ENCODE measurements at regions not wholly inside any gene's neighbourhood (a gene's known extent, or its start where the extent isn't known, plus 50 kb on each side); places are given as distances from the start of the nearest gene placed in this dataset.
"Not testable (repeated sequence)": the region's sequence is repeated elsewhere in the genome, so short reads cannot be mapped to it uniquely, and the experiment has no call there.

DNA sequence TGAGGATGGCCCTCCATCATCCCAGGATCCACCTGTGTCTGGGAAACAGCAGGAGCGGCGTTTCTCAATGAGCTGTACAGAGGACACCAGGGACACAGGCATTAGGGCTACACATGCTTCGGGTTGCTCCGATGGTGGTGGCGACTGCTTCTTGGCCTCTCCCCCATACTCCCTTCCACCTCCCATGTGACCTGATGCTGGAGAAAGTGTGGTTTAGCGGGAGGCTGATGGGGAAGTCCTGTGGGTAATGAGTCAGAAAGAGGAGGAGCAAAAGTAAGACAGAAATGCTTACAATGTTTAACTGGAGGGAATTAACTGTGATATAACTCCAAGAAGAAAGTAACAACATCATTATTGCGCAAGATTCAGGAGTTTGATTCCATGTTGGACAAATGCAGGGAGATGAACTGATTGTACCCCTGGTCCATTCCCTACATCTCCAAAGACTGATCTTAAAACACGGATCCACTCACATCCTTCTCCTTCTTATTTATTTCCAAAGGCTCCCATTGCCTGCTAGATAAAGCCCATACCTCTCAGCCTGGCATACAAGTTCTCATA, 186.6 kb downstream of the NRP2 start:
- Mint-ChIP-seq H3K9me3 (no peaks in the 10 kb centered on the region), H3K4me1 (no peaks in the 10 kb centered on the region), H3K27me3 (peaks cover 11 to 54% (median 27%) of the 10 kb centered on the region in 5 donors), H3K4me3 (no peak overlapping the region), H3K36me3 (no peaks in the 10 kb centered on the region), H3K27ac (no peak overlapping the region)
- POLR2A ChIA-PET: no interaction called here
- DNase-seq: no peak
- no peak for ATAC-seq

GRCh38 chr2:205868053-205868452, 185.8 kb downstream of the NRP2 start:
- no peak for ATAC-seq

DNA sequence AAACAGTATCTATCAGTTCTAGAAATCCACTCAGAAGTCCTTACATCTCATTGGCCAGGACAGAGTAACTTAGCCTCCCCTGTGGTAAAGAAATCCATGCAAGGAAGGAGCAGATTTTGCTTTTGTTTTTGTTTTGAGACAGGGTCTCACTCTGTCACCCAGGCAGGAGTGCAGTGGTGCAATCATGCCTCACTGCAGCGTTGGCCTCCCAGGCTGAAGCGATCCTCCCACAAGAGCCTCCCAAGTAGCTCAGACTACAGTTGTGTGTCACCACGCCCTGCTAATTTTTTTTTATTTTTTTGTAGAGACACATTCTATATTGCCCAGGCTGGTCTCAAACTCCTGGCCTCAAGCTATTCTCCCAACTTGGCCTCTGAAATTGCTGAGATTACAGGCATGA, 185.1 kb downstream of the NRP2 start:
- ATAC-seq: no peak
- peaks cover 10 to 55% (median 27%) of the 10 kb centered on the region in 5 donors for H3K27me3 Mint-ChIP-seq
- DNase-seq: no peak
- H3K4me3 Mint-ChIP-seq: no peak overlapping the region
- H3K4me1 Mint-ChIP-seq: no peaks in the 10 kb centered on the region
- H3K36me3 Mint-ChIP-seq: no peaks in the 10 kb centered on the region
- POLR2A ChIA-PET: no interaction called here
- H3K9me3 Mint-ChIP-seq: no peaks in the 10 kb centered on the region
- H3K27ac Mint-ChIP-seq: peak overlapping the region in 1 of 10 donors; percentile 20

More at GRCh38 chr2:205868053-205868452, 185.8 kb downstream of the NRP2 start:
- H3K27ac Mint-ChIP-seq: no peak overlapping the region
- POLR2A ChIA-PET: no interaction called here
- peaks cover 10 to 61% (median 27%) of the 10 kb centered on the region in 5 donors for H3K27me3 Mint-ChIP-seq
- no peaks in the 10 kb centered on the region for H3K4me1 Mint-ChIP-seq
- no peak overlapping the region for H3K4me3 Mint-ChIP-seq
- H3K36me3 Mint-ChIP-seq: no peaks in the 10 kb centered on the region
- no peaks in the 10 kb centered on the region for H3K9me3 Mint-ChIP-seq
- DNase-seq: no peak

DNA sequence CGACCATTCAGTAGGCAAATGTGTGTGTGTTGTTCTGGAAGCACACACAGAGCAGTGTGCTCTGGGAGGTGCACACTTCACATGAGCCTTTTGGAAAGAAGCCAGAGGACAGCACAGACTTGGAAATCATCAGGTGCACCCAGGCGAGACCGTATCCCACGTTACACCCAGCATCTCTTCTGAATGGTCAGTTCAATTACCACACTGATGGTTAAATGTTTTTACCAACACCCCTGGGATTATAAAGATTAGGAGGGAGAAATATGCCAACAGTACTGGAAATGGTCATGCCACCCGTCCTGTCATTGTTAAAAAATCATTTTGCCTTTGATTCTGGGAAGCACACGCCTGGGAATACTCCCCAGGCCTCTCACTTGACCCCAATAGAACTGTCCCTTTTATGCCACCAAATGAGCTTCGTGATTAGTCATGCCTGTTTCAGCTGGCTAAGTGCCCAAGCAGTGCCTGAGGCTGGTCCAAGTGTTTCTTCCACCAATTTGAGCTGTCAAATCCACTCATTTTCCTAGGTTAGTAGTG, 183.7 kb downstream of the NRP2 start:
- no peaks in the 10 kb centered on the region for H3K4me1 Mint-ChIP-seq
- no peaks in the 10 kb centered on the region for H3K9me3 Mint-ChIP-seq
- H3K36me3 Mint-ChIP-seq: no peaks in the 10 kb centered on the region
- no peak overlapping the region for H3K27ac Mint-ChIP-seq
- DNase-seq (no peak), ATAC-seq (no peak)
- H3K4me3 Mint-ChIP-seq: no peak overlapping the region
- H3K27me3 Mint-ChIP-seq: peaks cover 6 to 42% (median 21%) of the 10 kb centered on the region in 5 donors
- POLR2A ChIA-PET: no interaction called here

DNA sequence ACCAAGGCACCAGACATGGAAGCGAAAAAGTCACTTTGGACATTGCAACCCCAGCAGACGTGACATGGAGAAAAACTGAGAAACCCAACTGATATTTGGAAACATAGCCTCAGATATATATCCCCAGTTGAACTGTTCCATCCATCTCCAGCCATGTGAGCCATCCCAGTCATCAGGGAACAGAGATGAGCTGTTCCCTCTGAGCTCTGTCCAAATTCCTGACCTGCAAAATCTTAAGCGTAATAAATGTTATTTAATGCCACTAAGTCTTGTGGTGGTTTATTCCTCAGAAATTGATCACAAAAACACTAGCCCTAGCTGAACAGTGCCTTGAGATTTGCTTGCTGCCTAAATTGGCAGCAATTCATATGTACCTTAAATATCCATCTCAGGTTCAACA, 182.8 kb downstream of the NRP2 start:
- Mint-ChIP-seq H3K27ac (no peak overlapping the region), H3K9me3 (no peaks in the 10 kb centered on the region), H3K4me3 (no peak overlapping the region), H3K4me1 (no peaks in the 10 kb centered on the region), H3K27me3 (peaks cover 2 to 44% (median 19%) of the 10 kb centered on the region in 5 donors), H3K36me3 (no peaks in the 10 kb centered on the region)
- POLR2A ChIA-PET: no interaction called here
- ATAC-seq (no peak), DNase-seq (no peak)

- Mint-ChIP-seq H3K36me3 (no peaks in the 10 kb centered on the region), H3K9me3 (no peaks in the 10 kb centered on the region), H3K27ac (no peak overlapping the region), H3K4me1 (no peaks in the 10 kb centered on the region), H3K4me3 (no peak overlapping the region), H3K27me3 (peaks cover 2 to 43% (median 17%) of the 10 kb centered on the region in 5 donors)
- POLR2A ChIA-PET: no interaction called here
- no peak for DNase-seq
- no peak for ATAC-seq
Observed at GRCh38 chr2:205864491-205864890, 182.2 kb downstream of the NRP2 start.

GRCh38 chr2:205862761-205863160, 180.5 kb downstream of the NRP2 start:
- H3K4me3 Mint-ChIP-seq, ATAC-seq, DNase-seq, H3K9me3 Mint-ChIP-seq, H3K4me1 Mint-ChIP-seq, H3K36me3 Mint-ChIP-seq, H3K27ac Mint-ChIP-seq: not testable (repeated sequence)
- peaks cover 0 to 41% (median 11%) of the 10 kb centered on the region in 5 donors for H3K27me3 Mint-ChIP-seq
- POLR2A ChIA-PET: interaction anchor here (0.6 kb wide), 1 partner anchor 281 kb away, joined by 3 read pairs; no protein-coding TSS in a partner anchor

DNA sequence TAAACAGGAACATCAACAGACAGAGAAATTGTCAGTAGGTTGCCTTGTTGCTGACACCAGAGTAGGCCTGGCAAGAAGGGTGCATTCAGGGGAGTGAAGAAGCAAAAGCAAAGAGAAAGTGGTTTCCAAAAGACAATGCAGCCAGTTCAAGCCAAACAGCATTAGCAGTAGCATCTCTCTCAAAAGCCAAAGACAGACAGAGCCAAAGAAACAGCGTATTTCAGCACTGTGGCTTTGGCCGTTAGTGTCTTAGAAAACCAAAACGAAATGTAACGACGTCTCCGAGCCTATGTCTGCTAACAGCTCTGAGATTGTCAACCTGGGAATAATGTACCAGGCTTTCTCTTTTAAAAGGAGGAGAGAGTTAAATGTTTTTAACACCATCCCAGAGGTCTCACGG, 178.6 kb downstream of the NRP2 start:
- H3K9me3 Mint-ChIP-seq: no peaks in the 10 kb centered on the region
- no peaks in the 10 kb centered on the region for H3K36me3 Mint-ChIP-seq
- POLR2A ChIA-PET: no interaction called here
- DNase-seq (no peak), ATAC-seq (no peak)
- no peaks in the 10 kb centered on the region for H3K4me1 Mint-ChIP-seq
- no peak overlapping the region for H3K27ac Mint-ChIP-seq
- peaks cover 2 to 31% (median 9%) of the 10 kb centered on the region in 5 donors for H3K27me3 Mint-ChIP-seq
- H3K4me3 Mint-ChIP-seq: no peak overlapping the region

DNA sequence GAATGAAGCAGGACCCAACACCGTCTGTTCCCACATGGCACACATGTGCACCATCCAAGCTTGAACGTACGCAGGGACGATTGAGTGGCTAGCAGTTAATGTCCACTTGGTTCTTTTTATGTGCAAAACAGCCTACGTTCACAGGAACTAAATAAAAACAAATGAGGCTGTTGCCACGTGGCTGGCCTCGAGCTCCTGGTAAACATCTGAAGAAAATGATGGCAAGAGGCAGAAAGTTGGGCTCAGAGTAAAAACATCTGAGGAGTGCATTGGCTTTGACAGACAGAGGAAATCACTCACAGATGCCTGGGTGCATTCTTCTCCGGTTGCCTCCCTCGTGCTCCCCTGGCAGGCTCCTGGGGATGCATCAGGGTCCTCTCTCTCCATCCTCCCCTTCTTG, 177.9 kb downstream of the NRP2 start:
- Mint-ChIP-seq H3K9me3 (peaks cover 0 to 6% (median 0%) of the 10 kb centered on the region in 9 donors), H3K27me3 (peaks cover 2 to 37% (median 7%) of the 10 kb centered on the region in 5 donors), H3K4me3 (no peak overlapping the region), H3K36me3 (no peaks in the 10 kb centered on the region), H3K27ac (no peak overlapping the region), H3K4me1 (no peaks in the 10 kb centered on the region)
- DNase-seq (no peak), ATAC-seq (no peak)
- POLR2A ChIA-PET: no interaction called here

GRCh38 chr2:205858881-205859441, 176.7 kb downstream of the NRP2 start:
- Mint-ChIP-seq H3K9me3 (peaks cover 0 to 9% (median 2%) of the 10 kb centered on the region in 9 donors), H3K27ac (no peak overlapping the region), H3K27me3 (peaks cover 2 to 47% (median 6%) of the 10 kb centered on the region in 5 donors), H3K4me1 (no peaks in the 10 kb centered on the region), H3K4me3 (no peak overlapping the region), H3K36me3 (no peaks in the 10 kb centered on the region)
- ATAC-seq: no peak
- POLR2A ChIA-PET: no interaction called here
- no peak for DNase-seq

- Mint-ChIP-seq H3K4me3 (no peak overlapping the region), H3K36me3 (no peaks in the 10 kb centered on the region), H3K4me1 (no peaks in the 10 kb centered on the region), H3K27me3 (peaks cover 2 to 41% (median 6%) of the 10 kb centered on the region in 5 donors), H3K9me3 (peaks cover 0 to 9% (median 2%) of the 10 kb centered on the region in 9 donors), H3K27ac (no peak overlapping the region)
- ATAC-seq: no peak
- POLR2A ChIA-PET: no interaction called here
- DNase-seq: no peak
Observed at GRCh38 chr2:205858275-205858674, 176.0 kb downstream of the NRP2 start.

DNA sequence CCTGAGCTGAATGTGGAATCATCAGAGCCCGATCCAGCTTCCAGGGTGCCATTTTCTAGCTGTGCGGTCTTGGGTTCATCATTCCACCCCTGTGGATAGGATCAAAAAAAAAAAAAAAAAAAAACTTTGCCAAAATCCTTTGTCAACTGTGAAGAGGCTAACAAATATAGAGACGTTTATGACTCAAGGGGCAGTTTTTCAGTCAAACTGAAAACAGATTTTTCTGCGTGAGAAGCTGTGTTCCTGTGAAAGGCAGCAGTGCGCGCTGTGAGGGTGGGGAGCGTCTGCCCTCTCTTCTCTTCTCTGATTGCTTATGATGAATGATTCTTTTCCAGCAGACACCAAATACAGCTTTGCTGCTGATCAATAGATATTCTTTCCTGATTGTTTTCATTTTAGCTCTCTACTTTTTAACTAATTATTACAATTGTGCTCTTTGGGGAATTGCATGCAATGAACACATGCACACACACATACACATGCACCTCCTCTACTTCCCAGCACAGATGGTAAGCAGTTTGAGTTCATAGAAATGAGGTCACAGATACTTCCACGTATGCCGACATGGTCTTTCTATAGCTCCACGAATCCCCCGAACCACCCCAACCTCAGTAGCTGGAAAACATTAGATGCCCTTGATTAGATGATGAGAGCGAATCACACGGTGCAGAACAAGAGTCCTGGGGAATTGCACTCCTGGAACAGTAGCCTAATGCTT, 175.4 kb downstream of the NRP2 start:
- DNase-seq (no peak), ATAC-seq (no peak)
- POLR2A ChIA-PET: no interaction called here
- Mint-ChIP-seq H3K36me3 (no peaks in the 10 kb centered on the region), H3K4me1 (no peaks in the 10 kb centered on the region), H3K4me3 (no peak overlapping the region), H3K27me3 (peaks cover 3 to 42% (median 6%) of the 10 kb centered on the region in 5 donors), H3K9me3 (peaks cover 0 to 9% (median 2%) of the 10 kb centered on the region in 9 donors), H3K27ac (no peak overlapping the region)

DNA sequence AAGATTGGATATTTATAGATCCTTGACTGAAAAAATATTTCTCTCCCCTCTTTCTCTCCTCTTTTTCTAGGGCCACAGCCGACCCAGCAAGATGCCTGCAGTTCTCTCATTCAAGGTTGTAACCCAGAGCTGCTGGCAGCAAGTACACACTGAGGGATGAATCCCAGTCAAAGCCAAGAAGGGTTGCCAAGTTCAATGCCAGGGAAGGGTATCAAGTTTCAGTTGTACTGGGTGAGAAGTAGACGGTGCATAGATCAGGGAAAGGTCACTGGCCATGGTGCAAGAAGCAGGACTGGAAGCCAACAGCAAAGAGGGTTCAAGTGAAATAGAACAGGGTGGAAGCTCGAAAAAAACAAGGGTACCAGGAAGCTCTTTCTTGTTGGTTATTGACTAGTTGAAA, 170.2 kb downstream of the NRP2 start:
- Mint-ChIP-seq H3K27ac (peak overlapping the region in 1 of 10 donors; percentile 2), H3K9me3 (peaks cover 0 to 9% (median 2%) of the 10 kb centered on the region in 9 donors), H3K4me3 (no peak overlapping the region), H3K36me3 (no peaks in the 10 kb centered on the region), H3K4me1 (no peaks in the 10 kb centered on the region), H3K27me3 (peaks cover 5 to 41% (median 9%) of the 10 kb centered on the region in 5 donors)
- ATAC-seq (no peak), DNase-seq (no peak)
- POLR2A ChIA-PET: no interaction called here

All from naive thymus-derived CD8-positive, alpha-beta T cell (primary cell).